Calu3 (cell line): ENCODE measurements at regions not wholly inside any gene's neighbourhood (a gene's known extent, or its start where the extent isn't known, plus 50 kb on each side); places are given as distances from the start of the nearest gene placed in this dataset.

Source experiments
- BruUV-seq: library from RNA; stranded (reverse); fragments of 400-500 nt; replicated peaks from 2 replicates; lab custom pipeline; 2021; lab: Mats Ljungman, UMichigan
- CTCF ChIA-PET: fragments of 300-600 bp; sonication (Branson Sonifier 250); formaldehyde crosslinking; loops from one replicate; lab custom pipeline; 2022; ENCODE audit warnings: antibody characterized with exemption; lab: Charles Lee
- DNase-seq: peaks from one replicate; pipeline ENCODE4 v3.0.0; 2022
- H3K27ac Mint-ChIP-seq: one replicate; pipeline ENCODE4 v1.8.0; 2022; ENCODE audit warnings: mixed read lengths; ENCODE audit not compliant: unreplicated experiment
- H3K27me3 Mint-ChIP-seq: one replicate; pipeline ENCODE4 v1.8.0; 2022; ENCODE audit warnings: mixed read lengths; ENCODE audit not compliant: unreplicated experiment
- H3K36me3 Mint-ChIP-seq: one replicate; pipeline ENCODE4 v1.8.0; 2022; ENCODE audit warnings: mild to moderate bottlenecking, moderate library complexity, mixed read lengths; ENCODE audit not compliant: insufficient read depth, unreplicated experiment
- H3K4me1 Mint-ChIP-seq: one replicate; pipeline ENCODE4 v1.8.0; 2022; ENCODE audit warnings: mild to moderate bottlenecking, low read depth, mixed read lengths; ENCODE audit not compliant: unreplicated experiment
- H3K4me3 Mint-ChIP-seq: one replicate; pipeline ENCODE4 v1.8.0; 2022; ENCODE audit warnings: mild to moderate bottlenecking, low read depth, moderate library complexity, mixed read lengths; ENCODE audit not compliant: unreplicated experiment
- H3K9me3 Mint-ChIP-seq: one replicate; pipeline ENCODE4 v1.8.0; 2022; ENCODE audit warnings: low read depth, mixed read lengths; ENCODE audit not compliant: unreplicated experiment
- CTCF ChIP-seq: fragments of 200-600 bp; IDR thresholded peaks from one replicate; pipeline ENCODE4 v1.8.0; 2022; ENCODE audit warnings: antibody characterized with exemption; ENCODE audit not compliant: unreplicated experiment
- intact Hi-C: fragments of 100-400 bp; cut with micrococcal nuclease; formaldehyde crosslinking; loops from one replicate; pipeline ENCODE4 v1.10.0; 2022; ENCODE audit not compliant: unreplicated experiment

- Mint-ChIP-seq H3K4me1 (no peaks in the 10 kb centered on the region), H3K27ac (no peak overlapping the region), H3K9me3 (peaks cover 5% of the 10 kb centered on the region), H3K36me3 (no peaks in the 10 kb centered on the region), H3K27me3 (no peaks in the 10 kb centered on the region), H3K4me3 (no peak overlapping the region)
- intact Hi-C loops, result no loop called here
- BruUV-seq, result no TSS peak
- CTCF ChIA-PET, result no interaction called here
- no peak for DNase-seq
- no peak for TF ChIP-seq CTCF
Measured at GRCh38 chr5:158380661-158381060, 521.7 kb upstream of the CLINT1 start.

GRCh38 chr5:158378931-158379330, 520.0 kb upstream of the CLINT1 start:
- intact Hi-C loops, result no loop called here
- Mint-ChIP-seq H3K27ac (no peak overlapping the region), H3K4me1 (no peaks in the 10 kb centered on the region), H3K36me3 (no peaks in the 10 kb centered on the region), H3K4me3 (no peak overlapping the region), H3K27me3 (no peaks in the 10 kb centered on the region), H3K9me3 (peaks cover 9% of the 10 kb centered on the region)
- no peak for DNase-seq
- TF ChIP-seq CTCF, result no peak
- CTCF ChIA-PET, result interaction anchor here (1.2 kb wide), 1 partner anchor 9 kb away, joined by 4 read pairs; no protein-coding TSS in a partner anchor
- no TSS peak for BruUV-seq

- H3K9me3 Mint-ChIP-seq, result peaks cover 10% of the 10 kb centered on the region
- intact Hi-C loops, result no loop called here
- TF ChIP-seq CTCF, result no peak
- no peaks in the 10 kb centered on the region for H3K4me1 Mint-ChIP-seq
- CTCF ChIA-PET, result no interaction called here
- no TSS peak for BruUV-seq
- no peak for DNase-seq
- H3K4me3 Mint-ChIP-seq, result no peak overlapping the region
- H3K36me3 Mint-ChIP-seq, result no peaks in the 10 kb centered on the region
- H3K27me3 Mint-ChIP-seq, result no peaks in the 10 kb centered on the region
- no peak overlapping the region for H3K27ac Mint-ChIP-seq
Measured at GRCh38 chr5:158376679-158377078, 517.7 kb upstream of the CLINT1 start.

- intact Hi-C loops, result no loop called here
- H3K4me1 Mint-ChIP-seq, result no peaks in the 10 kb centered on the region
- no peak for DNase-seq
- no peak overlapping the region for H3K27ac Mint-ChIP-seq
- no peaks in the 10 kb centered on the region for H3K36me3 Mint-ChIP-seq
- H3K4me3 Mint-ChIP-seq, result no peak overlapping the region
- no TSS peak for BruUV-seq
- H3K27me3 Mint-ChIP-seq, result no peaks in the 10 kb centered on the region
- no peak for TF ChIP-seq CTCF
- H3K9me3 Mint-ChIP-seq, result peaks cover 10% of the 10 kb centered on the region
- CTCF ChIA-PET, result no interaction called here
Measured at GRCh38 chr5:158375531-158375930, 516.6 kb upstream of the CLINT1 start.
